Activated T-cell treated with anti-CD3 and anti-CD28 coated beads for 48 hours (primary cell): ENCODE measurements at regions not wholly inside any gene's neighbourhood (a gene's known extent, or its start where the extent isn't known, plus 50 kb on each side); places are given as distances from the start of the nearest gene placed in this dataset.
"Not testable (repeated sequence)": the region's sequence is repeated elsewhere in the genome, so short reads cannot be mapped to it uniquely, and the experiment has no call there.

Experiments used
- DNase-seq: peaks from one replicate; pipeline ENCODE4 v3.0.0-alpha.2; 2020; ENCODE audit warnings: low read depth

DNA sequence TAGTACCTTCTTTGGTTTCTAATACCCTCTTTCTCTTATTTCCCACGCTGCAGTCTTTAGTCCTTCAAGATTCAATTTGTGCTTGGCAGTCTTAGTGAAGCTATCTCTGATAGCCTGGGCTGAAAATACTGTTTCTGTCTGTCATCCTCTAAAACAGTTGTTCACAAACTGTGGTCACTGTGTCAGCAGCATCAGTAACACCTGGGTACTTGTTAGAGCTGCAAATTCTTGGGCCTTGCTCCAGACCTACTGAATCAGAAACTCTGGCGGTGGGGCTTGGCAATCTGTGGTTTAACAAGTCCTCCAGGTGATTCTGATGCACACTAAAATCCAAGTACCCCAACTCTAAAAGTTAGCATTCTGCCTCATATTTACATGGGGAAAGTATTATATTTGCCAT lies 217.5 kb upstream of the SEL1L start:
- no peak for DNase-seq

DNA sequence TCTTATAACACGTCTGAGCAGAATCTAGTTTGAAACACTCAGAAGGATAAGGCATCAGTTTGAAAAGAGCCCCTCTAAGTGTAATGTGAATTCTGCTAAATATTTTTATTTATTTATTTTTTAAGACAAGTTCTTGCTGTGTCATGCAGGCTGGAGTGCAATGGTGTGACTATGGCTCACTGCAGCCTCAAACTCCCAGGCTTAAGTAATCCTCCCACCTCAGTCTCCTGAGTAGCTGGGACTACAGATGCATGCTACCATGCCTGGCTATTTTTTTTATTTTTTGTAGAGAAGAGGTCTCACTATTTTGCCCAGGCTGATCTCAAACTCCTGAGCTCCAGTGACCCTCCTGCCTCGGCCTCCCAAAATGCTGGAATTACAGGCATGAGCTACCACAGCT lies 225.9 kb upstream of the SEL1L start:
- DNase-seq: no peak

DNA sequence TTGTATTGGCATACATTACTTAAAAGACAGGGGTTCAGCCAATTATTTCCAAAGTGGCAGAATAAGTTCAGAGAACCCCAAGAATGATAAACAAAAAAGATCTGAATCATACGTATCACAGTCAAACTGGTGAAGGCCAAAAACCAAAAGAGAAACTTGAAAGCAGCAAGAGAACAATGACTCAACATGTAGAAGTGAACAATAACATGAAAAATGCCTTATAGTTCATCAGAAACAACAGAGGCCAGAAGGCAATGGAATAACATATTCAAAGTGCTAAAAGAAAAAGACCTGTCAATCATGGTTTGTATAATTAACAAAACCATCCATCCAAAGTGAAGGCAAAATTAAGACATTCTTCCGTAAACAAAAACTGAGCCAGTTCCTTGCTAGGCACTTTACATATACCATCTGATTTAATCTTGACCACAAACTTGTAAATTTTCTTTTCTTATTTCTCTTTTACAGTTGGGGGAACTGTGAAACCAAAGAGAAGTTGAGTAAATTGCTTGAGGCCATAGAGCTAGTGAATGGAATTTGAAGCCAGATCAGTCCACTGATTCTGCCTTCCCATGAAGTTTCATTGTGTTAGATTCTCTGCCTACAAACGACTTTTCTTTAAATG lies 232.1 kb upstream of the SEL1L start:
- no peak for DNase-seq

DNA sequence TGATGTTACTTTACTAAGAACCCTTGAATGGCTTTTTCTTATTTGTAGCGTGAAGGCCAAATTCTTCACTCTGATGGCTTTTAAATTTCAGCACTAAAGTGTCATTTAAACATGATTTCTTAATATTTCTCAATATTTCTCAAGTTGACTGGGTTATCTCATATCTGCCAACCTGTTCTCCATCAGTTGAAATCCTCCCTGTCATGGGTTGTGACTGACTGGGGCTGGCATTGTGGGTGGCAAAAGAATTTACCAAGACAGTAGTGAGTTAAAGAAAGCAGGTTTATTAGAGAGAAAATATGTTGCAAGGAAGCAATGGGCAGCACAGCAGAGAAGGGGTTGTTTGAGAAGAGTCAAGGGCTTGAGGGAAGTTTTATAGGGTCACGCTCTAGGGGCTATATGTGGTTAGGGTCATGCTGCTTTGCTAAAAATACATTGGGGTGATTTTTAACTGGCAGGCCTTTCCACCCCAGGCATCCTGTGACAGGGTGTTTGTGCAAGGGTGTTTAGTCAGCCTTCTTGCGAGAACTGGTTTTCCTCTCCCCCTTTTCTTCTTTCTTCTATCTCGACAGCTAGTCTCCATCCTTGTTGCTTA lies 232.8 kb upstream of the SEL1L start:
- DNase-seq: no peak

DNA sequence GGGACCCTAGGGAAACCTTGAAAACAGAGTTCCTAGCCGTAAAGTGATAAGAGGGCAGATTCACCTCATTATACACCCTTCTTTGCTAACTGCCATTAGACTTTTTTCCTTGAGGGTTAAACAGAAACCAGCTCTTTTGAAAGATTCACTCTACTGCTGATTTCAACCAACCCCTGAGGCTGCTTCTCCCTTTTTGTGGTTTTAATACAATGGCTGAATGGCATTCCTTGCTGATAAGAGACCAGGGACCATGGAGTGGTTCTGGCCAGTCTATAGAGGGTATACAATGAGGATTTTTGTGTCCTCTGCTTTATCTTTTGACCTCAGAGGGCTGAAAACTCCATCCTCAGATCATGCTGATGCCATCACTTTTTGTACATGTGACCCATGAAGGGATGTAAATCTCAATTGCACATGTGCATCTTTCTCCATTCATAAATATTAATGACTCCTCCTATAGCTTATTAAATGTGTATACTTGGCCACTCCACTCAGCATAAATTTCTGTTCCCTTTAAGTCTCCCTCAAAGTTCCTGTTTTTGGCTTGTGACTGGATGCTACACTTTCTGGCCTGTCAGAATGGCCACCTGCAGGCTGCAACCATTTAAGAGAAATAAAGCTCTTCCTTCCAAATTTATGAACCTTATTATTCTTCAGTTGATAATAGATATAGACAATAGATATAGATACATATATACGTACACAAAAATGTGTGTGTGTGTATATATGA lies 233.8 kb upstream of the SEL1L start:
- no peak for DNase-seq

DNA sequence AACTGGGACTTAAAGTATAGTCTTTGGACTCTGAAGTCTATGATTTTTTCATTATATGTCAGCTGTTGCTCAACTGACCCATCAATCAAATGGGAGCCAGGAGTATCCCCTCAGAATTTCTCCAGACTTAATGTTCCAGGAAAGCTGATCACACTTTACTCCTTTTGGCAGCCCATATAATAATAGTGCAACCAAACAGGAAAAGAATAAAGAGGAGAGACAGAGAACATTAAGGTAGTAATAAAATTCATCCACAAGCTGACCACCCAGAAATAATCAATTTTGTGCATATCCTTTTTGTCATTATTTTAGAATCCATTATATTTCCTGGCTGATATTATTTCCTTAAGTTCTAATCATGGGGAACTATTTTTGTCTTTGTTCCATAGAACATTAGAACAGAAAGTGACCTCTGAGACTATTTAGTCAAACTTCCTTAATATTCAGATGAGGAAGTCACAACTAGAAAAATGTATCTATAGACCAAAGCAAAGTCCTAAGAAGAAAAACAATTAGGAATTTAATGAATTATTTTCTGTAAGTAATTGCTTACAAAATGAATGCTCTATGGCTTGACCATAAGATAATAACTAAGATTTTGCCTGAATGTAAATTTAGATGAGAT lies 238.1 kb upstream of the SEL1L start:
- DNase-seq: no peak

DNA sequence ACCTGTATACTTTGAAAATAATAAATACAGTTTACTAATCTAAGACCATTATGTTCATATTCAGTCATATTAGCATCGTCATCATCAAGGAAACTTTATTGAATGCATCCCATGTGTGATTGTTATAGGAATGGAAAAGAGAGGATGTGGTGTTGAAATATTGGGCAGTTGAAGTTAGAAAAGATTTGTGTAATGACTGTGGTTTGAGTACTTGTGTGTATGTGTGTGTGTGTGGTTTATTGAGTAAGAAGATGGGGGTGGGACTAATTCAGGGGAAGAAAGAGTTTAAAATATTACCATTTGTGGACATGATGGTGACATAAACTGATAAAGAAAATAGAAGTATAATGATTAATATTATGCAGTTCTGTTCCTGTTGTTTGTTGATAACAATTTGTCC lies 238.7 kb upstream of the SEL1L start:
- DNase-seq: no peak

DNA sequence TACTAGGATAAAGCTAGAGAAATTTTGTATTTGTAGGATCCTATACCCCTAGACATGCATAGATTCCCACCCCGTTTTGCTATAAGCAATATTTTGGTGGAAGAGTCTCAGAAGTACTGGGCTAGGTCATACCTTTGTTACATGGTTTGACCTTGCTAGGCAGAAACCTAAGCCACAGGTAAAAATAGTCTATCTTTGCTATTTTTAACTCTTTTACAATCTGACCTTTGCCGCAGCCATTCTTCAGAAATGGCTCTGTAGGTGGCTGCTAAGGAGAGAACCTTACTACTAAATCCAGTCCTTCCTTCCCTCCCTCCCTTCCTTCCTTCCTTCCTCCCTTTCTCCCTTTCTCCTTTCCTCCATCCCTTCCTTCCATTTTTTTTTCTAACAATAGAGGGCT lies 242.9 kb upstream of the SEL1L start:
- DNase-seq: no peak

DNA sequence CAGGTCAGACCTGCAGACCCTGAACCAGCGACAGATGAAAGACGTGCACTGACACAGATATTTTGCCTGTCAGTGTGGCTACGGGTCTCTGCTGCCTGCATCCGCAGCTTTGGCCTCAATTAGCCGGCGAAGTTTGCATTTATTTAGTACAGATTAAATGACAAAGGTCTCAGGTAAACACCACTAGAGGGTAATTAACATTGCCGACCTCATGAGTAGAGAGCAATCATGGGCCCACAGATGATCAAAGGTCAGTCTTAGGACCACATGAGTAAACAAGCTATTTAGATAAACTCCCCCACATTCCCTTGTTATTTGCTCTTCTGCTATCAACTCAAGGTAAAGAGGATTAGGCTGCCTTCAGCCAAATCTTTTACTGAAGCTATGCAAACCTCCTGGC lies 248.1 kb upstream of the SEL1L start:
- not testable (repeated sequence) for DNase-seq

DNA sequence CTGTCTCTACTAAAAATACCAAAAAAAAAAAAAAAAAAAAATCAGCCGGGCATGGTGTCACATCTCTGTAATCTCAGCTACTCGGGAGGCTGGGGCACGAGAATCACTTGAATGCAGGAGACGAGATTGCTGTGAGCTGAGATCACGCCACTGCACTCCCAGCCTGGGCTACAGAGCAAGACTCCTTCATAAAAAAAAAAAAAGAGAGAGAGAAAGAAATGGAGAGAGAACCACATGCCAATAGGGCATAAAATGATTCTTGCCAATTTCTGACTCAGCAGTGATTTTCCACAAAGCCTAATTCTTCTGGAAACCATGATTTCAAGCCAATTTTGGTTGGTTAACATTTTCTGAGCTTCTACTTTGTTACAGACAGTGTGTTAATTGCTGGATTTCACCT lies 250.4 kb upstream of the SEL1L start:
- DNase-seq: no peak

DNA sequence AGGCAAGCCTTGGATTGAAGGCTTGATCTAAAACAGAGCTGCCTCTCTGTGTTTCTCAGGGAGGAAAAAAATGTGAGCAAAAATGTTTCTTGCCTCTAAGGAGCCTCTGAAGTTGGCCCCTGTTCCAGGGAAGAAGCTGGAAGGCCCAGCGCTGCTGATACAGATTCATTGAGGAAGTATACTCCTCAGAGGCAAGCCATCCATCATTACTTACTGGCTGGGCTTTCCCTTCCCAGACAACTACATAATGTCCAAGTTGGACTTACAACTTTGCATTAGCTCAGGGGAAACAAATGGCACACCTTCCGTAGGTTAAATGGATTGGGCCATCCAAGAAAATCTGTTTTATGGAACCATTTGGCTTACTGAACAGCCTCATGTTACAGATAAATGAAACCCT lies 263.7 kb upstream of the SEL1L start:
- DNase-seq: no peak

DNA sequence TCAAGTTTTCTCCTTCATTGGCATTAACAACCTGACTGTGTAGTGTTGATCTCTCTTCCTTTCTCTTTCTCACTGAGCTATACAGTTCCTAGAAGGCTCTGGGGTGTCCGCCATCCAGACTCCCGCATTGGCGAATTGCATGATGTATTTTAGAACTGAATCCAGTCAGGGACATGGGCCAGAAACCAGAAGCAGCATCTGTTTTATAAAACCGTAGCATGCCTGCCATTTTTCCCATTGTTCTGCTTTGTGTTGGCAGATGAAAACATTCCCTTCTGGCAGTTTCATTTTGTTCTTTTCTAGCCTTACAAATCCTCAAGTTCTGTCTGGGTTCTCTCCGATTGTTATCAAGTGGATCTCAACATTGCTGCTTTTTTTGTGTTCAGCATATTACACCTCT lies 268.3 kb upstream of the SEL1L start:
- no peak for DNase-seq

DNA sequence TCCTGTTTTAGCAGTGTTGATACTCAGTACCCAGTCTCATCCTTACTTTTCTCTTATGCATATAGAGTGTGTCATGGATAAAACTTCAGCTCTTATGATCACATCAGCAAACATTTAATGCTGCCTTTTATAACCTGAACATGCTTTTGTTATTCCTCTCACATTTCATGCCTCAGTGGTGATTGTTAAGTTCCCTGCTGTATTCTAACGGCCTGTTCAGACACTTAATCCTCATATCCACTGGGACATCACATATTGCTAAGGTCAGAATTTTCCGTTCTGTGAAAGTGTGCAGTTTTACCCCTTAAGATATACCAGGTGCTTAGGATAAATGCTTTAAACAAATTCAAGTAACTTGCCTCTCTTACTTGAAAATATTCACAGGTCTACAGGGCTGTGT lies 268.7 kb upstream of the SEL1L start:
- DNase-seq: no peak

DNA sequence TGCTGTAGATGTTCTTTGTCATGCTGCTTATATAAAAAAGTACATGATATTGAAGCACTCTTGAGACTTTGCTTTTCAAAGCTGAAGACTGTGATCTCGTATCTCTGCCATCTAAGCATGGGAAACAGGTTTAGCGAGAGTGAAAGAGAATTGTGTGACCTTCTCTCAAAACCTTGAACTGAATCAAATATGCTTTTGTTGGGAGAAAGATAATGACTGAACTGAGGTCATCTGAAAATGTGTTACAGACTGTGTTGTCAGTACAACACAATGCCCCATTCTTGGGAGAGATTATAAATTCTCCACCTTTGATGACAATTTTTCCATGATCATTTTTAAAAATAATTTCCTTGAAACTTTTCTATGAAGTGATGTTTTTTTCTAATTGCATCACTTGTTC lies 272.1 kb upstream of the SEL1L start:
- no peak for DNase-seq

DNA sequence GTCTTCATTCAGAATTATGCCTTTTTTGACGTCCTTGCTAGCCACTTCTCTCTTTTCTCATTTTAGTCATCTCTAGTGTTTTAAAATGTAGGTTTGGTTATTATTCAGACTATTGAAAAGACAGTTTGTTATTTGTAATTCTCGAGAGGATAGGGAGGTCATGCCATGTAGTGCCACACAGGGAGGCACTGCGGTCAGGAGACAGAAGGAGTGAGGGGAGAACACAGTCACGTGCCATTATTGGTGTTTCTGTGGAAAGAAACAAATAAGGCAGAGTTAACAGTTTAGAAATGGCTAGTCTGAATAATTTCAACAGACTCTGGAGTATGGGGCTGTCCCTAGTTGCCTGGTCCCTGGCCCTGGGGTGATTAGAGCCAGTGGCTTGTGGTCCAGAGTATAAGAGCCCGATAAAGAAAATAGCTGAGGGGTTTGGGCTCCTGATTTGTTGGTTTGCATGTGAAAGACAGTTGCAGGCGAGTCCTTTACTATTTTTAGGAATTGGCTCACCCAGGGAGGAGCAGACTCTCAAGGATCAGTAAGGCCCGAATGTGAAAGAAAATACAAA lies 278.1 kb upstream of the SEL1L start:
- DNase-seq: no peak

DNA sequence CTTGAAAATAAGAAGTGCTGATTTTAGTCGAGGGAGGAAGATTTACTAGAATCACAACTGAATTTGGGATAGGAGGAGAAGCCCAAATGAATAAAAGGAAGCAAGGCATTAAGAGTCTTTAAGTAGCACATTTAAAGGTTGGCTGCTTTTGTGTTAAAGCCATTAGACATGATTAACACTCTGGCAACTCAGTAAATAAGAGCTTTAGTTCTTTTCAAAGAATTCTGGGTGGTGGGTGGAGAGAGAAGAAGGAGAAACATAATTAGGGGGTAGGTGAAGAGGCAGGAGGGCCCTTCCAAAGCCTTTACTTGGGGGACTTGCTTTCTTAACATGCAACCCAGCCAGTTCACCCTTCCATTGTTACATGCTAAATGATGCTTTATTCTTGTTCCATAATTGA lies 284.6 kb upstream of the SEL1L start:
- DNase-seq: no peak

DNA sequence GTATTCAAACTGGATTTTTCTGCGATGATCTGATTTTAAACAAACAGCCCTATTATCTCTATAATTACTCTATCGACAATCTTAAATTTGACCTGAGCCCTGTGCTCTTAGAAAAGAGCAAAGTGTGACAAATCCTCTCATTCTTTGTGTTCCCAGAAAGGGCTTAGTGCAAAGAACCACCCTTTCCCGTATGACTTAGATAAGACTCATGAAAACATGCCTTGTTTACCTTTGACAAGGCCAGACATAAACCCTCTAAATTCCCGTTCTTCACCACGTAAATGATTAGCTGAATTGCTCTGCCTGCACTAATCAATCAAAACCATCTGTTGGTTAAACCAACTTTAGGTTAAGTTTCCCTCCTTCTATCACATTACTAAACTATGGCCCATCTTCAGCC lies 285.7 kb upstream of the SEL1L start:
- no peak for DNase-seq

DNA sequence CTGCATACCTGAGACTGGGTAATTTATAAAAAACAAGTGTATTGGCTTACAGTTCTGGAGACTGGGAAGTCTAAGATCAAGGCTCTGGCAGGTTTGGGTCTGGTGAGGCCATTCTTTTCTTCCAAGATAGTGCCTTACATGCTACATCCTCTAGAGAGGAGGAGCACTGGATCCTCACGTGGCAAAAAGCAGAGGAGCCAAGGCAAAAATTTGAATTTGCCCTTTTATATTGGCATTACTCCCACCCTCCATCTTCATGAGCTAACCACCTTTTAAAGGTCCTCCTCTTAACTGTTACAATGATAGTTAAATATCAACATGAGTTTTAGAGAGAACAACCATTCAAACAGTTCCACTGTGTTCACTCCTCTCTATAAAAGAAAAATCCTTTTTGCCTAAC lies 286.3 kb upstream of the SEL1L start:
- DNase-seq: no peak

DNA sequence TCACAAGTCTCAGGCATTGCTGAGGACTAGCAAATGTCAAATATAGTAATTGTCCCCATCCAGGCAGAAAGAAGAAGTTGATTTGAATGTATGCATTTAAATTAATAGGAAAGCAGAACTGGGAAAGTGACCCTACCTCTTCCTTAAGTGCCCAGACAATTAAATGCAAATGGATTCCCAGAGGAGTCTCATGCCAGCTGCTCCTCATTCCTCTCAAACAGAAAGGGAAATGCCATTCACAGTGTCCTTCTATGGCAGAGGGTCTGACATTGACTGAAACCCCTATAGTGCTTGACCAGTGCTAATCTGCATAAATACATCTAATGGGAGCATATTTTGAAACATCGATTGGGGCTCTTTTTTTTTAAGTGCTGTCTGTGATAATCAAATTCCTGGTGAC lies 292.4 kb upstream of the SEL1L start:
- DNase-seq: no peak

DNA sequence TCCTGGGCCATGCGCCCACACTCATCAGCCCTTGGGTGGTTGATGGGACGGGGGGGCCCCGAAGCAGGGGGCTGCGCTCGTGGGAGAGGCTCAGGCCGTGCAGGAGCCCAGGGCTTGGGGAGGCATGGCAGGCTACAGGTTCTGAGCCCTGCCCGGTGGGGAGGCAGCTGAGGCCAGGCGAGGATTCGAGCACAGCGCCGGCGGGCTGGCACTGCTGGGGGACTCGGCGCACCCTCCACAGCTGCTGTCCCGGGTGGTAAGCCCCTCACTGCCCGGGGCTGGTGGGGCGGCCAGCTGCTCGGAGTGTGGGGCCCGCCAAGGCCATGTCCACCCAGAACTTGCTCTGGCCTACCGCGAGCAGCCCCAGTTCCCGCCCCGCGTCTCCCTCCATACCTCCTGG lies 295.8 kb upstream of the SEL1L start:
- no peak for DNase-seq

DNA sequence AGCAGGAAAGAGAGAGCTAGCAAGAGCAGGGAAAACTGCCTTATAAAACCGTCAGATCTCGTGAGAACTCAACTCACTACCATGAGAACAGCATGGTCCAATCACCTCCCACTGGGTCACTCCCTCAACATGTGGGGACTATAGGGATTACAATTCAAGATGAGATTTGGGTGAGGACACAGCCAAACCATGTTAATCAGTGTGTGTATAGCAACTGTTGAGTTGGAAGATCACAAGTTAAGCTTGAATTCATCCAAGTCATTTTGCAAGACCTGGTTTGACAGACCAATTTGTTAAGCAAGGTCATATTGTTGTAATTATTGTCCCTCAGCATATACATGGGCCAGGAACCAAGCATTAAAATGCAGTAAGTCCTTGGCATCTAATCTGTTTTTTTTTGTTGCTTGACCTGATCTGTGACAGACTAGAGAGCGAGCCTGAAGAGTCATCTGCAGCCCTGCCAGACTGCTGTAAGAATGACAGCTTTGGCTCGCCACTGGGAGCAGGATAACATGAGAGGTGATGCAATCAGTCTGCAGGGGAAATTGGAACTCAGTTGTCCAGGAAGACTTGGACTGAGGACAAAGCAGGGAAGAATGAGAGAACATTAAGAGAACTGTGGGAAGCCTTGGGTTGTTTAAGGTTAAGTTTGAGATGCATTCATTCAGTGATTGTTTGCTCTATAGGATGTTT lies 297.6 kb upstream of the SEL1L start:
- DNase-seq: no peak

DNA sequence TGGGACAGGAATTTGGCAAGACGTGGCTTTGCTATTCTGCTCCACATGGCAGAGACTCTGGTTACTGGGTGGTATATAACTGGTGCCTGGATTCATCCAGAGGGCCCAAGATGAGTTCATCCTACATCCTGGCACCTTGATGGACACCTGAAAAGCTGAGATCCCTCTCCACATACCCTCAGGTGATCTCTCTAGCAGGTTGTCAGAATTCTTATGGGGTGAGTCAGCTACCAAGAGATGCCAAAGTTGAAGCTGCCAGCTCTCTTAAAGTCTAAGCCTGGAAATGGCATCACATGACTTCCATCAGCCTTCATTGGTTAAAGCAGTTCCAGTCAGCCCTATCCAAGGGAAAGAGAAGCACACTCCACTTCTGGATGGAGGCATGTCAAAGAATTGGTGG lies 300.7 kb upstream of the SEL1L start:
- no peak for DNase-seq
